Choroid plexus epithelial cell (primary cell): ENCODE measurements at regions not wholly inside any gene's neighbourhood (a gene's known extent, or its start where the extent isn't known, plus 50 kb on each side); places are given as distances from the start of the nearest gene placed in this dataset.

Source experiments
- DNase-seq: peaks from one replicate; pipeline ENCODE4 v3.0.0-alpha.2; 2010; ENCODE audit warnings: low read depth
- H3K4me3 ChIP-seq: 2 replicates; pipeline ENCODE4 v1.5.1; 2011; ENCODE audit warnings: low read depth, mild to moderate bottlenecking, control low read depth, low read length, moderate library complexity
- TF ChIP-seq, protein P1 (sequence below): conservative IDR thresholded peaks from 2 replicates; pipeline ENCODE4 v1.5.1; 2011; ENCODE audit warnings: low read depth, mild to moderate bottlenecking, control low read depth, inconsistent platforms, low read length, moderate library complexity

DNA sequence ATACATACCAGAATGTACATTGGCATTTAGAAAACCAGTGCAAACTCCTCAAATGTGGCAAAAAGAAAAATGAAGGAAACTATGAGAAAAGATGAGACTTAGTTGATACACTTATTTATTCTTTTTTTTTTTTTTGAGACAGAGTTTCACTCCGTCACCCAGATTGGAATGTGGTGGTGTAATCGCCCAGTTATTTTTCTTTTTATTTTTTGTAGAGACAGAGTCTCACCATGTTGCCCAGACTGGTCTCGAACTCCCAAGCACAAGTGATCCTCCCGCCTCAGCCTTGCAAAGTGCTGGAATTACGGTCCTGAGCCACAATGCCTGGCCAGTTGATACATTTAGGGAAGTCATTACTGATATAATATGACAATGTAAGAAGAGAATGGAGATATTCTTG lies 274.2 kb upstream of the LRATD1 start:
- TF ChIP-seq, protein P1, sequence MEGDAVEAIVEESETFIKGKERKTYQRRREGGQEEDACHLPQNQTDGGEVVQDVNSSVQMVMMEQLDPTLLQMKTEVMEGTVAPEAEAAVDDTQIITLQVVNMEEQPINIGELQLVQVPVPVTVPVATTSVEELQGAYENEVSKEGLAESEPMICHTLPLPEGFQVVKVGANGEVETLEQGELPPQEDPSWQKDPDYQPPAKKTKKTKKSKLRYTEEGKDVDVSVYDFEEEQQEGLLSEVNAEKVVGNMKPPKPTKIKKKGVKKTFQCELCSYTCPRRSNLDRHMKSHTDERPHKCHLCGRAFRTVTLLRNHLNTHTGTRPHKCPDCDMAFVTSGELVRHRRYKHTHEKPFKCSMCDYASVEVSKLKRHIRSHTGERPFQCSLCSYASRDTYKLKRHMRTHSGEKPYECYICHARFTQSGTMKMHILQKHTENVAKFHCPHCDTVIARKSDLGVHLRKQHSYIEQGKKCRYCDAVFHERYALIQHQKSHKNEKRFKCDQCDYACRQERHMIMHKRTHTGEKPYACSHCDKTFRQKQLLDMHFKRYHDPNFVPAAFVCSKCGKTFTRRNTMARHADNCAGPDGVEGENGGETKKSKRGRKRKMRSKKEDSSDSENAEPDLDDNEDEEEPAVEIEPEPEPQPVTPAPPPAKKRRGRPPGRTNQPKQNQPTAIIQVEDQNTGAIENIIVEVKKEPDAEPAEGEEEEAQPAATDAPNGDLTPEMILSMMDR, result no peak
- DNase-seq, result no peak
- no peak overlapping the region for H3K4me3 ChIP-seq

DNA sequence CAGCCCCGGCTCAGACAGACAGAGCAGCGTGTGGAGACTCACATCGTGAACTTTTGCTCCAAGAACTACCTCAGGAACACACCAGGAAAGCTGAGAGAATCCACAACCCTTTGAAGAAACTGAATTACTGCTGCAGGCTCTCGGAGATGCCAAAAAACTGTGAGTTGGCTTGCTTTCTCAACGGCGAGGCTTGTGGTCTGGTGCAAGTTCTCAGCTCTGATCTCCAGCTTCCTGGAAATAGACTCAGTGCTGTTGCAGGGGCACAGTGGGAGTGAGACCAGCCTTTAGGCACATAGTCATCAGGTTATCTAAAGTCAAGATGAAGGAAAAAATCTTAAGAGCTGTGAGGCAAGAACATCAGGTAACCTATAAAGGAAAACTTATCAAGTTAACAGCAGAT lies 273.7 kb upstream of the LRATD1 start:
- no peak for DNase-seq
- TF ChIP-seq, protein P1, result no peak
- no peak overlapping the region for H3K4me3 ChIP-seq

DNA sequence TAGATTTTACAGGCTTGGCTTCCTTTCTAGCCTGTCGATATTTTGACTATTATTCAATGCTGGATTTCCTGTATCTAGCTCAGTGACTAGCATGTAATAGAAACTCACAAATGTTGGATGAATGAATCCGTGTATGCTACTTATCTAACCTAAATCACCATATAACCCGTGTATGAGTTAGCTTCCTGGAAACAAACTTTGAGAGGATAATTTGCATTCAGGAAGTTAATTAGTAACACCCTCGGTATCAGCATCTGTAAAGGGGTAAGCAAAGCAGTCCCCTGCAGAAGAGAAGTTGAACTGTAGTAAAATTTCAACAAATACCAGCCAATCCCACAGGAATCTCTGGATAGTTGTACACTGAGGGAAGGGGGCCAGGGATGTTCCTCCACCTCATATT lies 269.4 kb upstream of the LRATD1 start:
- no peak overlapping the region for H3K4me3 ChIP-seq
- TF ChIP-seq, protein P1, result no peak
- no peak for DNase-seq

DNA sequence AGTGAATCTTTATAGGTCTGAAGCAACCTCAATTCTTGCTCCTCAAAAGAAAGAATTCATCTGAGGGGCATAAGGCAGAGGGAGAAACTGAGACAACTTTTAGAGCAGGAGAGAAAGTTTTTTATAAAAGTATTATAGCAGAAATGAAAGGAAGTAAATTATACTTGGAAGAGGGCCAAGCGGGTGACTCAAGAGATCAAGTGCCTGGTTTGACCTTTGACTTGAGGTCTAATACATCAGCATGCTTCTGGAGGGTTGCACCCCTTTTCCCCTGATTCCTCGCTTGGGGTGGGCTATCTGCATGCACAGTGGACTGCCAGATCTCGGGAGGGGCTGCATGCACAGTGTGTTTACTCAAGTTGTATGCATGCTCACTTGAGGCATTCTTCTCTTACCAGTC lies 268.5 kb upstream of the LRATD1 start:
- TF ChIP-seq, protein P1, result no peak
- H3K4me3 ChIP-seq, result no peak overlapping the region
- no peak for DNase-seq

DNA sequence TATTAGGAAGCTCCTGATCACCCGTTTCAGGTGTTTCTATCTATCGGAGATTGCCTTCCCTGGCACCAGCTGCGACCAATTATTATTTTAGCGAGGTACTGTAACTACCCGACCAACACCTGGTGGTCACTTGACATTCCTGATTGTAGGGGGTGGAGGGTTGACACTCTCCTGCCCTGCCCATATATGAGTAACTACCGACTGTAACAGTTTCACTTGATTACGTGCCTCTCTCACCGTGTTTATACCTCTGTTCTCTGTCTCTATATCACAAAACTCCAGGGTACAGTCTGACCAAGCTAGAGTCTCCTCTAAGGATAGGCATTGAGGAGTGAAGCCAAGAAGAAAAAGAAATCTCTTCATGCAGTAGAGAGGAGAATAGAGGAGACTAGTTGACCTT lies 268.0 kb upstream of the LRATD1 start:
- TF ChIP-seq, protein P1, result no peak
- no peak overlapping the region for H3K4me3 ChIP-seq
- no peak for DNase-seq

DNA sequence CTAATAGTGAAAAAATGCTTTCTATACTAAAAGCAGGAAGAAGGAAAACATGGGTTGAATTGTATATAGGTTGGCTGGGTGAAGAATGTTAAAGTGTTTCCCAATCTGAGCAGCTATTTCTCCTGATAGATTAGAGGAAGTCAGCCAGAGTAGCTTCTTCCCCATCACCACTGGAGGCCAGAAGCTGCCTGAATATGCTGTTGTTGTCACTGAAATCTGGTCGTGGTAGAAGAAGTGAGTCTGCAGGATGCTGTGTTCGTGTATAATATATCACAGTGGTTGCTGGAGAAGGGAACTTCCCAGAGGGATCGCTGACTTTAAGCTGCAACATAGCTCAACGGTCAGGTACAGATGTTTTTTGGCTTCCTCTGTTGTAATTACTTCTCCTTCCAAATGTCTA lies 247.5 kb upstream of the LRATD1 start:
- no peak for DNase-seq
- TF ChIP-seq, protein P1, result no peak
- H3K4me3 ChIP-seq, result no peak overlapping the region

DNA sequence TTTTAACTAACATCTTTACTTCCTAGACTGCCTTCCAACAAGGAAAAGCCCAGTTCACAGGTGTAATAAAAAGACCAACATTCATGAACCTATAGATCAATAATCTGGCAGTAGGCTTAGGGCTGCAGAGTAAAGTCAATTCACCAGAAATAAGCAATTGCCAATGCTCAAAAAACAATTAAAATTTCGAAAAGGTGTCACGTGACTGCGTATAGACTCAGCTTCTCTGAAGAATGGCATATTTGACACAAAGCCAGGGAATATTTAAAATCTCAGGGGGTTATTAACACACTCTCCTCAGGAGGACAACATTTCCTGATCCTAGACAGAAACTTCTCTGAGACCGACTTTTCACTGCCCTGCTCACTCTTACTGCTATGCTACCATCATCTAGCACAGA lies 245.2 kb upstream of the LRATD1 start:
- DNase-seq, result no peak
- TF ChIP-seq, protein P1, result no peak
- H3K4me3 ChIP-seq, result no peak overlapping the region
